ENCODE measurements at regions not wholly inside any gene's neighbourhood (a gene's known extent, or its start where the extent isn't known, plus 50 kb on each side); places are given as distances from the start of the nearest gene placed in this dataset.

DNA sequence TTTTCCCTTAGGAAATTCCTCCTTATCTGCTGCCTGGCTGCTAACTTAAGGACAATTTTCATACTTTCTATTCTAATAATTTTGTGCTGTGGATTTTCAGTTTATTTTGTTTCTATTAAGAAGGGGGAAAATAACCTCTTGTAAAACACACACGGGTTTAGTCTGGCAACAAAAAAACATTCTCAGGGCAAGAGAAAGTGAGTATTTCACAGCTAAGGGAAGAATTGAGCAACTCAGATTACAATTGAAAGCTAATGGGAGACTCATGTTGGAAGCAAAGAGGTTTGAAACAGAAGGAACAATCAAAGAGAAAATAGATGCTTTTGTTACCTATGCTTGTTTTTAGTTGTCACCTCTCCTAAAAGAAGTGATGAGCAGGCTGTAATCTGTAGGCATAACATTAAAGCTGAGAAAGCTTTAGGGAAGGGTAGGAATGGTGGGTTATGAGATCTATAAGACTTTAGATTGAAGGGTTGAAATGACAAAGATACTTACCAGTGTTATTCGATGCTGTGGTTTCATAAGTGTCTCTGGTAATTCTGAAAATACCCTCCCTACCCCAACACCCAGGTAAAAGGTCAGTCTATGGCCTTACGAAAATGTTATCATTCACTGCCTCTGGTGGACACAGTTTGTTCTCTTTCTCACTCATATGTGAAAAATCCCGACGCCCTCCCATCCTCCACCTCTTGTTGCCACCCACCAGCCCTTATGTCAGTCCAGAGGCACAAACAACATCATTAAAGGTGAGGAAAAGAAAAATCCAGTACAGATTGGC is 510.9 kb downstream of the TXNL1 start:
- DNase-seq (ENCODE audit: low read depth) = no peak

DNA sequence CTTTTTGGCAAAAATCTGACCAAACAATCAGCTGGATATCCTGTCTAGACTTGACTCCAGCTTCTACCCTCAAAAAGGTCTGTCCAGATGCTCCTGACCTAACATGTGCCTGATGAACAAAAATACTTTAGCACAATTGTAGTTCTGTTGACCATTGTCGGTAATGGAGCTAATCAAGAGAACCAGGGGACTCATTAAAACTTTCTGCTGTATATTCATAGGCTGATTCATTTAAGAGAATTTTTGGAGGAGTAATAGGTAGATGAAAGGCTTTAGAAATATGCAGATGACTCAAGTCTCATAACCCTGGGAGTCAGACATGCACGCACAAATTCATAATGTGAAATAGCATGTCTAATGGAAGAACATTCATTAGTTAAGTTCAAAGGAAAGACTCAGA is 514.2 kb downstream of the TXNL1 start:
- peak; percentile 18 for DNase-seq (ENCODE audit: low read depth)

- DNase-seq (ENCODE audit: low read depth) = no peak
Measured at GRCh38 chr18:56121669-56122068, 516.7 kb downstream of the TXNL1 start.

DNA sequence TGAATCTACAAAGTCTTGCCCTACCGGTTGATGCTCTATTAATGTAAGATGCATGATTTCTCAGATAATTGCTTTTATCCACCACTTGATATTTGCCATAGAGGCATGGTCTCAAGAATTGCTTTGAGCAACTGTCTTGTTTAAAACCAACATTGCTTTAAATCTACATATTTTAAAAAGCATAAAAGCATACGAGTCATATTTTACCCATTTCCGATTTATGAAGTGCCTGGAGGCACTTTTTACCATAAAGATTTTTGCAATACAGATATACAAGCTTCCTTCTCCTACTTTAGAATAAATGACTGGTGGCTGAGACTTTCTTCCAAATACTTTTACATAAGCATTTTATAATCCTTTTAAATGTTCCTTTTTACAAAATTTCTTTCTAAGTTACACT is 517.6 kb downstream of the TXNL1 start:
- DNase-seq (ENCODE audit: low read depth) = no peak

GRCh38 chr18:56119681-56120080 is 518.7 kb downstream of the TXNL1 start:
- DNase-seq (ENCODE audit: low read depth) = no peak

GRCh38 chr18:56118422-56118821 is 520.0 kb downstream of the TXNL1 start:
- no peak for DNase-seq (ENCODE audit: low read depth)

- no peak for DNase-seq (ENCODE audit: low read depth)
Measured at GRCh38 chr18:56115071-56116015, 523.0 kb downstream of the TXNL1 start.

GRCh38 chr18:56112984-56113383 is 525.0 kb upstream of the TCF4 start:
- DNase-seq (ENCODE audit: low read depth) = no peak

GRCh38 chr18:56112013-56112749 is 524.2 kb upstream of the TCF4 start:
- DNase-seq (ENCODE audit: low read depth) = peak; percentile 31

GRCh38 chr18:56109757-56110156 is 521.8 kb upstream of the TCF4 start:
- no peak for DNase-seq (ENCODE audit: low read depth)

DNA sequence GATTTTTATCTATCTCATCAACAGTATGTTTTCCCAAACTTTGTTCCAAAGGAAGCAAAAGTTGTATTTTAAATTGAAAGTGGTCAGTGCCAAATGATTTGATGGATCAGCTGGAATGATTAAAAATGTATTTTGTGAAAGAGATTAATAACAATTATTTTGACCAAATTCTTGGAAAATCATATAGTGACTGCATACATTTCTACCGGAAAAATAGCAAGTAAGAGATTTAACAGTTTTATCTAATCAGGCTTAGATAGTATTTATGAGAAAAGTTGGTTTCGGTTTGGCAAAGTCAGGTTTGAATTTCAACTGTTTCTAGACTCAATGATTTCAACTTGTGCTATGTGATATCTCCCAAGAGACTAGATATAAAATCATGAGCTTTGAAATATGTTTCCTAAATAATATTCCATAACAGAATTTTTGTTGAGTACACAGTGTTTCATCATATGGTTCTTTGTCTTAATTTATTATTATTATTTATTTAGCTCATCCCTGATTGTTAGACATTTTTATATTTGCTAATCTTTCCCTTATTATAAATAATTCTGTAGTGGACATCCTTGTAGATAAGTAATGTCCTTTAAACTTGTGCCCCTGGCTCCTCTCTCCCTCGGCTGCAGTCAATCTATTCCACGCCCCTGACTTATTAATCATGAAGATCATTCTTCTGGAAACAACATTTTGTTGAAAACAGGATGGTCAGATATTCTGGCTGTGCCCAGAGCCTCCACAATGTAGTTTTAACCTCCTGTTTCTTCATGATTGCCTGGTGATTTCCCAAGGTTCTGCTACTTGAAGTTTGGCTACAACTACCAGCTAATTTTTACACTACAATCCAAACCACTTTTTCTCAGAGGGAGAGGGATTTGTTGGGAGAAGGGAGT is 520.7 kb upstream of the TCF4 start:
- no peak for DNase-seq (ENCODE audit: low read depth)

GRCh38 chr18:56107821-56108477 is 520.0 kb upstream of the TCF4 start:
- no peak for DNase-seq (ENCODE audit: low read depth)

DNA sequence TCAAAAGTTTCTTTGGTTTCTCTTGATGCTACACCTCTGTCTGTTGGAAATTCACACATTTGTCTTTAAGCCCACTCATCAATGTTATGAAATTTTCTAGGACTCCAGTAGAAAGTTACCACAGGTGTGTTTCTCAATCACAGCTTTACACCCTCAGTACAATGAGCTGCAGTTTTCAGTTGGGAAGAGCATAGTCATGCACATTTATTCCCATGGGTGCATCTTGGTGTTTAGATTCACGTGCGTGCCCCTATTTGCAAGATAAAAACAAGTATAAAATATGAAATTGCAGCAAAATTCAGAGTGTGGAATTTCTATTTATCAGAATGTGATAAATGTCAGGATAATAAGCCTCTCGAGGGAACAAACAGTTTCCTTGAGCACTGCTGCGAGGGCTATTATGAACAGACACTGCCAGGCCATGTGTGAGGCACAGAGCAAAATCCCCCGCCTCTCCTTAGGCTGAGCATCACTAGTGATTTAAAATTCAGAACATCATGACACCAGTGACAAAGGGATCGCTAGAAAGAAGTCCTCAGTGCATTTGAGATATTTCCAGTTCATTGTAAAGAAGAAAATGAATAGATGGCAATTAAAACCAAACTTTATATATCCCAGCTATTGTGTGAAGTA is 512.2 kb upstream of the TCF4 start:
- no peak for DNase-seq (ENCODE audit: low read depth)

GRCh38 chr18:56097621-56098020 is 509.6 kb upstream of the TCF4 start:
- DNase-seq (ENCODE audit: low read depth) = no peak

GRCh38 chr18:56096861-56097260 is 508.9 kb upstream of the TCF4 start:
- DNase-seq (ENCODE audit: low read depth) = no peak

GRCh38 chr18:56089612-56090258 is 501.7 kb upstream of the TCF4 start:
- DNase-seq (ENCODE audit: low read depth) = no peak

DNA sequence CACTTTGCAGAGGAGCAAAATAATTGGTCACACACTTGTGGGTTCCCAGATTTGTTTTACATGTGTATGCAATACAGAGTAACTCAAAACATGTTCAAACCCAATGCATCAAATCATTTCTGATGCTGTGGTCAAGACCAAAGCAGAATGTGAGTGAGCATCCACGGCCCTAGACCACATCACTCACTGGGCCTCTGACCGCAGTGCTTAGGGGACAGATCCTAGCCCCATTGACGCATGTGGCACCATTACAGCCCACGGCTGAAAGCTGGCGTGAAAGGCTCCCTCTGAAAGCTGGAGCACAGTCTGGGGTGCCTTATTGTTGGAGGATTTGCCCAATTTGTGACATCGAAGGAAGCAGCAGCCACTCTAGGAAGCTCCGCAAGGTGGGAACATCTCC is 498.8 kb upstream of the TCF4 start:
- no peak for DNase-seq (ENCODE audit: low read depth)

- no peak for DNase-seq (ENCODE audit: low read depth)
Measured at GRCh38 chr18:56086176-56086575, 498.2 kb upstream of the TCF4 start.

DNA sequence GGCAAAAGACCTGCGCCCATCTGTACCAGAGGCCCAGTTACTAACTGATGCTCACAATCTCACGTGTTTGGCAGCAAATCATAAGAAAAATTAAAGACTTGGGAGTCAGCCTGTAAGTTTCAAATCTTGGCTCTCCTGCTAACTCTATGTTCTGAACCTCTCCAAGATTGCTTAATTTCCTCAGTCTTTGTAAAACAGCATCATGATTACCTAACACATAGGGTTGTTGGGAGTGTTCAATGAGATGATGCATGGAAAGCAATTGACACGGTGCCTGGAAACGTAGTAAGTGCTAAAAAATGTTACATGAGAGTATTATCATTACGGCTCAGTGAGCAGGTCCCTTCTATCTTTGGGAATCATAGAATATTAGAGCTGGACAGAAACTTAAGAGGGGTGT is 497.6 kb upstream of the TCF4 start:
- DNase-seq (ENCODE audit: low read depth) = peak; percentile 87

All from iris pigment epithelial cell (primary cell).